PC-9 (cell line): ENCODE measurements at regions not wholly inside any gene's neighbourhood (a gene's known extent, or its start where the extent isn't known, plus 50 kb on each side); places are given as distances from the start of the nearest gene placed in this dataset.

Source experiments
- BruUV-seq: library from RNA; stranded (reverse); fragments of 400-500 nt; replicated peaks from 2 replicates; lab custom pipeline; 2021; lab: Mats Ljungman, UMichigan
- CTCF ChIA-PET: fragments of 300-600 bp; sonication (Branson Sonifier 250); formaldehyde crosslinking; loops from one replicate; lab custom pipeline; 2022; ENCODE audit warnings: antibody characterized with exemption; lab: Charles Lee
- POLR2A ChIA-PET: fragments of 300-600 bp; sonication (Branson Sonifier 250); formaldehyde crosslinking; loops from one replicate; lab custom pipeline; 2022; ENCODE audit warnings: antibody characterized with exemption; ENCODE audit not compliant: unreplicated experiment; lab: Charles Lee
- DNase-seq, 2 experiments: peaks; one replicate each; pipeline versions ENCODE4 v3.0.0 to v3.0.0-alpha.2; 2015 to 2022; ENCODE audit warnings: mixed read lengths in 1 of 2
- H2AFZ ChIP-seq: fragments of 200-600 bp; sonication (generic); 2 replicates; pipeline ENCODE4 v1.8.1; 2017; ENCODE audit warnings: antibody characterized with exemption
- H3F3A ChIP-seq: fragments of 200-600 bp; sonication (generic); 2 replicates; pipeline ENCODE4 v1.8.1; 2017; ENCODE audit warnings: antibody characterized with exemption, mild to moderate bottlenecking, low read depth; ENCODE audit not compliant: insufficient read depth
- H3K27ac ChIP-seq: fragments of 200-600 bp; sonication (generic); 2 replicates; pipeline ENCODE4 v1.6.1; 2016; ENCODE audit warnings: mixed run types
- H3K27me3 ChIP-seq: fragments of 200-600 bp; sonication (generic); 2 replicates; pipeline ENCODE4 v1.6.1; 2016; ENCODE audit warnings: low read depth, mixed run types; ENCODE audit not compliant: insufficient read depth
- H3K36me3 ChIP-seq: fragments of 200-600 bp; sonication (generic); 2 replicates; pipeline ENCODE4 v1.6.1; 2016; ENCODE audit warnings: low read depth, mixed run types
- H3K4me1 ChIP-seq: fragments of 200-600 bp; sonication (generic); replicated peaks from 2 replicates; pipeline ENCODE4 v1.6.1; 2016; ENCODE audit warnings: mixed run types; ENCODE audit not compliant: insufficient read depth
- H3K4me2 ChIP-seq: fragments of 200-600 bp; sonication (generic); 2 replicates; pipeline ENCODE4 v1.6.1; 2017; ENCODE audit warnings: mixed run types
- H3K4me3 ChIP-seq: fragments of 200-600 bp; sonication (generic); 2 replicates; pipeline ENCODE4 v1.6.1; 2016; ENCODE audit warnings: mixed run types
- H3K79me2 ChIP-seq: fragments of 200-600 bp; sonication (generic); 2 replicates; pipeline ENCODE4 v1.6.1; 2017; ENCODE audit warnings: low read depth, mixed run types
- H3K9me2 ChIP-seq: fragments of 200-600 bp; sonication (generic); 2 replicates; pipeline ENCODE4 v1.8.1; 2017; ENCODE audit warnings: mild to moderate bottlenecking; ENCODE audit not compliant: insufficient read depth
- H3K9me3 ChIP-seq: fragments of 200-600 bp; sonication (generic); 2 replicates; pipeline ENCODE4 v1.8.1; 2016; ENCODE audit warnings: low read depth; ENCODE audit not compliant: insufficient read depth
- H4K20me1 ChIP-seq: fragments of 200-600 bp; sonication (generic); 2 replicates; pipeline ENCODE4 v1.8.1; 2017; ENCODE audit not compliant: insufficient read depth
- EZH2 ChIP-seq: fragments of 200-600 bp; sonication (generic); IDR thresholded peaks from 2 replicates; pipeline ENCODE4 v1.8.0; 2017; ENCODE audit warnings: antibody characterized with exemption, low read depth
- intact Hi-C: fragments of 100-400 bp; cut with micrococcal nuclease; formaldehyde crosslinking; loops from one replicate; pipeline ENCODE4 v1.10.0; 2022; ENCODE audit not compliant: unreplicated experiment
- TF ChIP-seq, protein P1 (sequence below): fragments of 200-600 bp; sonication (generic); conservative IDR thresholded peaks from 2 replicates; pipeline ENCODE4 v1.6.1; 2017; ENCODE audit warnings: mixed run types, antibody characterized with exemption, mild to moderate bottlenecking, moderate library complexity

DNA sequence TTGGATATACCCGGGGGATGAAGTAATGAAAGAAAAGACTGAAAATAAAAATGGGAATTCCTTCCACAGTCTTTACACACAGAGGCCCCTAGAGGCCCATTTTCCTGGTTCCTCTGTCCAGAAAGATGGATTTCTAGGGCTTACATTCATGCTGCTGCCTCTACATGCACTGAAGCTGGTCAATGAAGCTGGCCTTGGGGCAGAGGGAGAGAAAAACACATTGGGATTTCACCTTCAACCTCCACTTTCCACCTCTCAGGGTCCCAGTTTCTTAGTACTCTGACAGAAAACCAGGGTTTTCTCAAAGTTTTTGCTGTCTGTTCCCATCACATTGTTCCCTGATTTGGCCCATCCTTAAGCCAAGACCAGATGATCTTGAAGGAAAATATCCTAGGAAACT lies 154.6 kb upstream of the ZSWIM2 start:
- H3K79me2 ChIP-seq = no peaks in the 10 kb centered on the region
- no peak overlapping the region for H3K27ac ChIP-seq
- H3K27me3 ChIP-seq = no peaks in the 10 kb centered on the region
- intact Hi-C loops = no loop called here
- H3K4me3 ChIP-seq = no peak overlapping the region
- H3K4me2 ChIP-seq = no peak overlapping the region
- H4K20me1 ChIP-seq = no peaks in the 10 kb centered on the region
- no peaks in the 10 kb centered on the region for H3K9me2 ChIP-seq
- no peak overlapping the region for H2AFZ ChIP-seq
- no peaks in the 10 kb centered on the region for H3K9me3 ChIP-seq
- no TSS peak for BruUV-seq
- no peaks in the 10 kb centered on the region for H3K4me1 ChIP-seq
- no peaks in the 10 kb centered on the region for H3F3A ChIP-seq
- ChIA-PET CTCF (no interaction called here), POLR2A (no interaction called here)
- H3K36me3 ChIP-seq = no peaks in the 10 kb centered on the region
- no peak for DNase-seq
- TF ChIP-seq EZH2 = no peak
- TF ChIP-seq, protein P1, sequence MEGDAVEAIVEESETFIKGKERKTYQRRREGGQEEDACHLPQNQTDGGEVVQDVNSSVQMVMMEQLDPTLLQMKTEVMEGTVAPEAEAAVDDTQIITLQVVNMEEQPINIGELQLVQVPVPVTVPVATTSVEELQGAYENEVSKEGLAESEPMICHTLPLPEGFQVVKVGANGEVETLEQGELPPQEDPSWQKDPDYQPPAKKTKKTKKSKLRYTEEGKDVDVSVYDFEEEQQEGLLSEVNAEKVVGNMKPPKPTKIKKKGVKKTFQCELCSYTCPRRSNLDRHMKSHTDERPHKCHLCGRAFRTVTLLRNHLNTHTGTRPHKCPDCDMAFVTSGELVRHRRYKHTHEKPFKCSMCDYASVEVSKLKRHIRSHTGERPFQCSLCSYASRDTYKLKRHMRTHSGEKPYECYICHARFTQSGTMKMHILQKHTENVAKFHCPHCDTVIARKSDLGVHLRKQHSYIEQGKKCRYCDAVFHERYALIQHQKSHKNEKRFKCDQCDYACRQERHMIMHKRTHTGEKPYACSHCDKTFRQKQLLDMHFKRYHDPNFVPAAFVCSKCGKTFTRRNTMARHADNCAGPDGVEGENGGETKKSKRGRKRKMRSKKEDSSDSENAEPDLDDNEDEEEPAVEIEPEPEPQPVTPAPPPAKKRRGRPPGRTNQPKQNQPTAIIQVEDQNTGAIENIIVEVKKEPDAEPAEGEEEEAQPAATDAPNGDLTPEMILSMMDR = no peak

DNA sequence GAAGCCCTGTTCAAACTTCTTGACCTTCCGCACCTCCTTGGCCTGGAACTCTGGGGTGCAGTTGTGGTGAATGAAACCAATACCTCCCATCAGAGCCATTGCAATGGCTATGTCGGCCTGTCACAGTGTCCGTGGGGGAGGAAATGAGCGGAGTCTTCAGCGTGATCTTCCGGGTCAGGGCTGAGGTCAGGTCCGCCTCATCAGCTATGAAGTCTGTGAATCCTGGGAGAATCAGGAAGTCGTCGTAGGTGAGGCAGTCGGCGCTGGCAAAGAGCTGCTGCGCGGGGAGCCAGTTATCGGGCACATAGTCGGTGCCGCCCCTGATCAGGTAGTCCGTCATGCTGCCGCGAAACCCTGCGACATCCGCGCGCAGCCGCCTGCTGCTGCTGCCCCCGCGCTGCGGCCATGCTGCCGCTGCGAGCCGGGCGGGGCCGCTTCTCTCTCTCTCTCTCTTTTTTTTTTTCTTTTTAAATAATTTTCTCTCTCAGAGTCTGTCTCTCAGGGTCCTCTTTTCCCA lies 154.1 kb upstream of the ZSWIM2 start:
- H2AFZ ChIP-seq = no peak overlapping the region
- no peak overlapping the region for H3K4me3 ChIP-seq
- ChIA-PET POLR2A (no interaction called here), CTCF (no interaction called here)
- H3K79me2 ChIP-seq = no peaks in the 10 kb centered on the region
- H3K9me3 ChIP-seq = no peaks in the 10 kb centered on the region
- DNase-seq = no peak
- H3K27ac ChIP-seq = no peak overlapping the region
- H3K9me2 ChIP-seq = no peaks in the 10 kb centered on the region
- no peaks in the 10 kb centered on the region for H3F3A ChIP-seq
- no peak overlapping the region for H3K4me2 ChIP-seq
- no TSS peak for BruUV-seq
- intact Hi-C loops = no loop called here
- no peaks in the 10 kb centered on the region for H4K20me1 ChIP-seq
- no peak for TF ChIP-seq EZH2
- TF ChIP-seq, protein P1 = no peak
- H3K27me3 ChIP-seq = no peaks in the 10 kb centered on the region
- H3K36me3 ChIP-seq = no peaks in the 10 kb centered on the region
- H3K4me1 ChIP-seq = no peaks in the 10 kb centered on the region

DNA sequence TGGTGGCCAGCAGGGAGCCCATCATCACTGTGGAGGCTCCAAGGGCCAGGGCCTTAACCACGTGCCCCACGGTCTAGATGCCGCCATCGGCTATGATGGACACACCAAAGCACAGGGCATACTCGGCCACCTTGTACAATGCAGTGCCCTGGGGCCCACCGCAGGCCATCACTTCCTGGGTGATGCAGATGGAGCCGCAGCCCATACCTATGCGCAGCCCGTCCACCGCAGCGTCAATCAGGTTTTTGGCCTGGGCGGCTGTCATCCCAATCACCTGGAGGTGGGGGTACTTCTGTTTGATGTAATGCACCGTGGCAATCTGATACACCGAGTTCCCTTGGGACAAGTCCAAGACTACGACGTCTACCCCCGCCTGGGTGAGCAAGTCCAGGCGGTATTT lies 153.3 kb upstream of the ZSWIM2 start:
- POLR2A ChIA-PET = no interaction called here
- CTCF ChIA-PET = no interaction called here

More for the DNA sequence above, 153.3 kb upstream of the ZSWIM2 start:
- no peaks in the 10 kb centered on the region for H3K36me3 ChIP-seq
- H3K4me2 ChIP-seq = no peak overlapping the region
- H3K9me3 ChIP-seq = no peaks in the 10 kb centered on the region
- H3K4me3 ChIP-seq = no peak overlapping the region
- no peaks in the 10 kb centered on the region for H3K79me2 ChIP-seq
- no peaks in the 10 kb centered on the region for H3K4me1 ChIP-seq
- no peaks in the 10 kb centered on the region for H4K20me1 ChIP-seq
- H3K27ac ChIP-seq = no peak overlapping the region
- H2AFZ ChIP-seq = no peak overlapping the region
- no TSS peak for BruUV-seq
- H3K27me3 ChIP-seq = no peaks in the 10 kb centered on the region
- intact Hi-C loops = no loop called here
- TF ChIP-seq EZH2 = no peak
- TF ChIP-seq, protein P1 = no peak
- H3F3A ChIP-seq = no peaks in the 10 kb centered on the region
- H3K9me2 ChIP-seq = no peaks in the 10 kb centered on the region
- DNase-seq = no peak
